ENCODE measurements at regions not wholly inside any gene's neighbourhood (a gene's known extent, or its start where the extent isn't known, plus 50 kb on each side); places are given as distances from the start of the nearest gene placed in this dataset.

GRCh38 chr3:102089239-102089638, 239.9 kb downstream of the NFKBIZ start:
- 91 to 92% methylated on average over 3 of the region's 3 CpGs for WGBS, 2 donors
- H3K4me3 ChIP-seq: no peak overlapping the region
- peaks cover 0 to 17% (median 8%) of the 10 kb centered on the region in 9 donors for H3K4me1 ChIP-seq
- intact Hi-C loops (cut with DNase I): loop anchor here in 1 of 10 donors (10.0 kb wide), 1 partner anchor 116 kb away; no protein-coding TSS in a partner anchor
- no peaks in the 10 kb centered on the region for H3K9me3 ChIP-seq
- no peak overlapping the region for H3K27ac ChIP-seq
- no peaks in the 10 kb centered on the region for H3K27me3 ChIP-seq
- no peak for ATAC-seq
- no peaks in the 10 kb centered on the region for H3K36me3 ChIP-seq
- DNase-seq: no peak
- TF ChIP-seq, protein P1, sequence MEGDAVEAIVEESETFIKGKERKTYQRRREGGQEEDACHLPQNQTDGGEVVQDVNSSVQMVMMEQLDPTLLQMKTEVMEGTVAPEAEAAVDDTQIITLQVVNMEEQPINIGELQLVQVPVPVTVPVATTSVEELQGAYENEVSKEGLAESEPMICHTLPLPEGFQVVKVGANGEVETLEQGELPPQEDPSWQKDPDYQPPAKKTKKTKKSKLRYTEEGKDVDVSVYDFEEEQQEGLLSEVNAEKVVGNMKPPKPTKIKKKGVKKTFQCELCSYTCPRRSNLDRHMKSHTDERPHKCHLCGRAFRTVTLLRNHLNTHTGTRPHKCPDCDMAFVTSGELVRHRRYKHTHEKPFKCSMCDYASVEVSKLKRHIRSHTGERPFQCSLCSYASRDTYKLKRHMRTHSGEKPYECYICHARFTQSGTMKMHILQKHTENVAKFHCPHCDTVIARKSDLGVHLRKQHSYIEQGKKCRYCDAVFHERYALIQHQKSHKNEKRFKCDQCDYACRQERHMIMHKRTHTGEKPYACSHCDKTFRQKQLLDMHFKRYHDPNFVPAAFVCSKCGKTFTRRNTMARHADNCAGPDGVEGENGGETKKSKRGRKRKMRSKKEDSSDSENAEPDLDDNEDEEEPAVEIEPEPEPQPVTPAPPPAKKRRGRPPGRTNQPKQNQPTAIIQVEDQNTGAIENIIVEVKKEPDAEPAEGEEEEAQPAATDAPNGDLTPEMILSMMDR (IDR thresholded peaks at IDR 0.05): no peak

DNA sequence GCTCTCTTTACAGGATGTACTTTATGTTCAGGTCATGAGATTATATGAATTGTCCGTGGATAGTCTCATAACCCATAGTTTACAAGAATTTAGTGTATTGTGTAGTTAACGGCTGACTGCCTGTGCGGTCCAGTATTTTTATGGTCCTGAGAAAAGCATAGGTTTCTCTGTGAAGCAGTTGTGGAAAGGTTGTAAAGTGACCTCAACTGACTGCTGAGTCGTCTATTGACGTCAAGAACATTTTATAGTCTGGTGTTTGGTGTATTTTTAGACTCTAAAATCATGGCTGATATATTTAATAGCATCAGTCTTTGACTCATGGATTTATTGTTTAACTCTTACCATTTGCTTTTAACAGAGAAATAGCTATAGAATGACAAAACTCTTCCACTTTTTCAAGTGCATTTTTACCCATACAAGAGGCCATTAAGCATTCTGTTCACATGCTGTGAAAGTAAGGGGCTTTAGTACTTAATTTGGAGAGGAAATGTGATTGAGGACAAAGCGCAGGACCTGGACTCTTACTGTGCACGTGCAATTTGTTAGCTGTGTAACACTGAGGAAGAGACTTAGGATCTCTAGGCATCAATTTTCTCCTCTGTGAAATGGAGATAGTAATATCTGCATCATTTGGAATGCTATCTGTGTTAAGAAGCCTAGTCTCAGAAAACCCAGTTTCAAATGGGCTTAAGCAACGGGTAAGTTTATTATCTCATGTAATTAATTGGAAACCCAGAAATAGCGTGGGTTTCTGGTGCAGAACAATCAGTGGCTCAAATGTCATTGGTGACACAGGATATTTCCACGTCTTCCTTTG, 240.8 kb downstream of the NFKBIZ start:
- no peak overlapping the region for H3K4me3 ChIP-seq
- no peaks in the 10 kb centered on the region for H3K27me3 ChIP-seq
- 44 to 45% methylated on average over 10 of the region's 10 CpGs for WGBS, 2 donors
- H3K4me1 ChIP-seq: peaks cover 0 to 17% (median 8%) of the 10 kb centered on the region in 9 donors
- TF ChIP-seq, protein P1 (IDR thresholded peaks at IDR 0.05): no peak
- H3K9me3 ChIP-seq: no peaks in the 10 kb centered on the region
- no peaks in the 10 kb centered on the region for H3K36me3 ChIP-seq
- ATAC-seq (peak in 6 of 8 donors; percentile 20 to 81 (median 59)), DNase-seq (no peak)
- intact Hi-C loops (cut with DNase I): loop anchor here in 1 of 10 donors (10.0 kb wide), 1 partner anchor 115 kb away; no protein-coding TSS in a partner anchor
- no peak overlapping the region for H3K27ac ChIP-seq

GRCh38 chr3:102090721-102091045, 241.4 kb downstream of the NFKBIZ start:
- DNase-seq (no peak), ATAC-seq (peak in 6 of 8 donors; percentile 28 to 75 (median 58))
- H3K4me1 ChIP-seq: peaks cover 0 to 17% (median 8%) of the 10 kb centered on the region in 9 donors
- H3K9me3 ChIP-seq: no peaks in the 10 kb centered on the region
- no peak overlapping the region for H3K4me3 ChIP-seq
- 65 to 72% methylated on average over 3 of the region's 3 CpGs for WGBS, 2 donors
- no peaks in the 10 kb centered on the region for H3K36me3 ChIP-seq
- intact Hi-C loops (cut with DNase I): no loop called here
- no peaks in the 10 kb centered on the region for H3K27me3 ChIP-seq
- TF ChIP-seq, protein P1 (IDR thresholded peaks at IDR 0.05): no peak
- no peak overlapping the region for H3K27ac ChIP-seq

DNA sequence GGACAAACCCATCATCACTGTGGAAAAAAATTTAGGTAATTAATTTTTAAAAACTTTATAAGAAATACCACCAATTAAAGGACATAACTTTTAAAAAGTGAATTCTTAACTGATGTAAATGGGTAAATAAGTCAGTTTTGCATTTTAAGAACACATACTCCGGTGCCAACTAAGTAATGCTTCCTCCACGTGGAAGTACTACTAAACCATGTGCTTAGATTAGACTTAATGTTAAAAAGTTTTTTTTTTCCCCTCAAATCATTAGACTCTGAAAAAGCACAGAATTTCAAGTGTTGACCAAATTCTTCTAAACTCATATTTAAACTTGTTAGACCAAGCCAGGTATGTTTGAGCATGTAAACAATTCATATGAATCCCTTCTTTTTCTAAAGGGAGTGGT, 242.0 kb downstream of the NFKBIZ start:
- Histone ChIP-seq H3K27me3 (no peaks in the 10 kb centered on the region), H3K9me3 (no peaks in the 10 kb centered on the region), H3K4me3 (no peak overlapping the region), H3K36me3 (no peaks in the 10 kb centered on the region), H3K27ac (no peak overlapping the region), H3K4me1 (peaks cover 0 to 17% (median 8%) of the 10 kb centered on the region in 9 donors)
- TF ChIP-seq, protein P1 (IDR thresholded peaks at IDR 0.05): no peak
- no peak for DNase-seq
- ATAC-seq: no peak
- WGBS, 2 donors: 85 to 90% methylated on average over 2 of the region's 2 CpGs
- intact Hi-C loops (cut with DNase I): no loop called here
